ENCODE measurements at regions not wholly inside any gene's neighbourhood (a gene's known extent, or its start where the extent isn't known, plus 50 kb on each side); places are given as distances from the start of the nearest gene placed in this dataset.

- no peak for FAIRE-seq
- TF ChIP-seq HDAC6 (IDR thresholded peaks at IDR 0.05; ENCODE audit: low read depth, low read length), result no peak
- TF ChIP-seq ARID5B (CRISPR knock-in tag; IDR thresholded peaks at IDR 0.05), result no peak
- no peak for TF ChIP-seq HNF1B (CRISPR knock-in tag; IDR thresholded peaks at IDR 0.05)
- TF ChIP-seq ARHGAP35 (CRISPR knock-in tag; IDR thresholded peaks at IDR 0.05; ENCODE audit: borderline replicate concordance), result no peak
- no peak for TF ChIP-seq ZNF746 (CRISPR knock-in tag; IDR thresholded peaks at IDR 0.05)
- TF ChIP-seq ZNF441 (CRISPR knock-in tag; IDR thresholded peaks at IDR 0.05; ENCODE audit: borderline replicate concordance), result no peak
- TF ChIP-seq TAF15 (IDR thresholded peaks at IDR 0.05; ENCODE audit: low read depth, low read length, poor library complexity, severe bottlenecking), result no peak
- no peak for TF ChIP-seq AFF4 (CRISPR knock-in tag; IDR thresholded peaks at IDR 0.05)
- TF ChIP-seq ZNF788 (CRISPR knock-in tag; IDR thresholded peaks at IDR 0.05; ENCODE audit: borderline replicate concordance), result no peak
- TF ChIP-seq ZNF33A (CRISPR knock-in tag; IDR thresholded peaks at IDR 0.05; ENCODE audit: borderline replicate concordance), result no peak
- TF ChIP-seq NFYC (CRISPR knock-in tag; IDR thresholded peaks at IDR 0.05), result no peak
- no peak for TF ChIP-seq ZNF362 (CRISPR knock-in tag; IDR thresholded peaks at IDR 0.05; ENCODE audit: borderline replicate concordance)
- POLR2A ChIA-PET, result no interaction called here
Observed at GRCh38 chr1:165040641-165041040, 315.9 kb downstream of the LMX1A start.

More at GRCh38 chr1:165040641-165041040, 315.9 kb downstream of the LMX1A start:
- Histone ChIP-seq H3K4me1 (ENCODE audit: insufficient read depth, low read length) (no peaks in the 10 kb centered on the region), H3K9ac (ENCODE audit: insufficient read depth, low read depth, low read length) (no peak overlapping the region), H3K9me3 (ENCODE audit: low read length) (no peaks in the 10 kb centered on the region), H4K20me1 (ENCODE audit: insufficient read depth, low read length) (no peaks in the 10 kb centered on the region), H3K79me2 (ENCODE audit: insufficient read depth, low read length) (no peaks in the 10 kb centered on the region), H3K36me3 (replicated peaks in 1 of 2; ENCODE audit: control insufficient read depth in 1 of 2, insufficient read depth in 2 of 2, low read length in 2 of 2) (no peaks in the 10 kb centered on the region), H3K27me3 (ENCODE audit: control insufficient read depth in 1 of 2, insufficient read depth in 2 of 2, low read length in 2 of 2) (no peaks in the 10 kb centered on the region; a peak in 1 of 5 replicates), H2AFZ (ENCODE audit: low read length) (no peak overlapping the region), H3K4me2 (ENCODE audit: low read depth, low read length) (no peak overlapping the region), H3K4me3 (replicated peaks in 1 of 3; ENCODE audit: insufficient read depth in 1 of 3, low read depth in 2 of 3, low read length in 3 of 3) (no peak overlapping the region), H3K27ac (ENCODE audit: extremely low read length, insufficient read depth, low read length) (no peak overlapping the region)
- no TSS peak for BruUV-seq (replicated peaks)
- CTCF ChIA-PET (ENCODE audit: low intra/inter-chr PET ratio, low total read pairs), result no interaction called here
- ATAC-seq, result no peak
- 5% methylated on average over 1 of the region's 1 CpG for WGBS (ENCODE audit: low lambda C conversion rate)
- in situ Hi-C loops (cut with HindIII; ENCODE audit: extremely low pct_ligation_motif_present, low pct_unique_long_range_greater_than_20kb), result no loop called here
- intact Hi-C loops (cut with micrococcal nuclease; ENCODE audit: unreplicated experiment), result no loop called here
- no peak for DNase-seq (ENCODE audit: low spot score)
